Stimulated activated CD8-positive, alpha-beta memory T cell treated with anti-CD3 and anti-CD28 coated beads, Interleukin-7, amount 100 ng/mL, for 4 hours (primary cell): ENCODE measurements at regions not wholly inside any gene's neighbourhood (a gene's known extent, or its start where the extent isn't known, plus 50 kb on each side); places are given as distances from the start of the nearest gene placed in this dataset.

ENCODE experiments used
- DNase-seq, 2 donors: peaks; one replicate each; pipeline ENCODE4 v3.0.0-alpha.2; 2020; ENCODE audit warnings: low read depth in 2 of 2

GRCh38 chr10:124264711-124265390 is 153.9 kb downstream of the OAT start:
- no peak for DNase-seq

DNA sequence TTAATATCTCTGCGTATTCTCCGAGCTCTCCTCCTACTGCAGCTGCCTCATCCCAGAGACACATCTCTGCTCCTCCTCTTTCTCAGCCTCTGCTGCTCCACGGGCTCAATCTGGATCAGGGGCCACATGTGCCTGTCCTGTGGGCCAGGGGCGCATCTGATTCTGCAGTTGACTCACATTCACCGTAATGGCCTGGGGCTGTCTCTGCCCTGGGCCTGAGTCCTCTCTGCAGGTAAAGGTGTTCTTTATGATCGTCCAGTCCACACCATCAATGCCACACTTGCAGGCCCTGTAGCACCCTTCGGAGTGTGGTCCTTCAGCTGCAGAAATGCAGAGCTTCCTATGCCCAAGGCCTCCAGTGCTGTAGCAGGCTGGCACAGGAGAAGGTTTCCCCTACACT is 154.5 kb downstream of the OAT start:
- DNase-seq: no peak

DNA sequence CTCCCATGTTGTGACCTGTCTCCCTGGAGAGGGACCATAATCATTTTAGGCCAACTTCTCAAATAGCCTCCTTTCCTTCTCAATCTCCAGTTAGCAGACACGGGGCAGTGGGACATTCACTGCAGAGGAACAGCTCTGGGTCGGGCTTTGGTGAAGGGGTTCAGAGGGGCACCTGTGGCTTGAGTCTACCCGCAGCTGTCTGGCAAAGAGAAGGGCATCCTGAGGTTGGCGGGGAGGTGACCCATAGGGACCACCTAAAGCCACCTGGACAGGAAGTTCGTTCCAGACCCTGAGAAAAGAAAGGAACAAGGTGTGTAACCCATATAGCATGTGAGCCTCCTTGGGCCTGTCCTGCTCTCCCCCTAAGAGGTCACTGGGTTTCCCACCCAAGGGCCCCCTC is 155.0 kb downstream of the OAT start:
- DNase-seq: no peak

GRCh38 chr10:124262971-124263370 is 155.8 kb downstream of the OAT start:
- DNase-seq: no peak

GRCh38 chr10:124262234-124262865 is 156.4 kb downstream of the OAT start:
- no peak for DNase-seq

GRCh38 chr10:124259139-124259825 is 159.4 kb downstream of the OAT start:
- no peak for DNase-seq

- no peak for DNase-seq
These were observed 160.9 kb downstream of the OAT start for GRCh38 chr10:124257781-124258180.

GRCh38 chr10:124256151-124256550 is 162.6 kb downstream of the OAT start:
- no peak for DNase-seq

- DNase-seq: no peak
These were observed 162.2 kb upstream of the CHST15 start for GRCh38 chr10:124255556-124255955.

- no peak for DNase-seq
These were observed 161.1 kb upstream of the CHST15 start for GRCh38 chr10:124254490-124254889.

GRCh38 chr10:124253006-124253405 is 159.6 kb upstream of the CHST15 start:
- DNase-seq: no peak

DNA sequence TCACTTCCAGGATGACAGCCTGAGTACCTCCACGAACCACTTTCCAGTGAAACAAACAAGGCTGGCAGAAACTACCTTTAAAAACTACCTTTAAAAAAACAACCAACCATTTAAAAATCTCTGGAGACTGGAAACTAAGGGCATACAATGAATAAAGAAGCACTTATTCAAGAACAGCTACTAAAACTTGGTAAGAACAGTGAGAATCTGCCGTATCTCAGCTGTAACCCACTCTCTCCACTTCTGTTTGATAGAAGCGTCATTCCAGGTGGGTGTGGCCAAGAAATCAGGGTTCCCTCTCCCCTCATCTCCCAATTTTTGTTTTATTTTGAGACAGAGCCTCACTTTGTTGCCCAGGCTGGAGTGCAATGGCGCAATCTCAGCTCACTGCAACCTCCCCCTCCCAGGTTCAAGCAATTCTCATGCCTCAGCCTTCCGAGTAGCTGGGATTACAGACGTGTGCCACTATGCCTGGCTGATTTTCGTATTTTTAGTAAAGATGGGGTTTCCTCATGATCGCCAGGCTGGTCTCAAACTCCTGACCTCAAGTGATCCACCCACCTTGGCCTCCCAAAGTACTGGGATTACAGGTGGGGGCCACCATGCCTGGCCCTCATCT is 158.8 kb upstream of the CHST15 start:
- DNase-seq: no peak

GRCh38 chr10:124251317-124252065 is 158.1 kb upstream of the CHST15 start:
- DNase-seq: no peak

DNA sequence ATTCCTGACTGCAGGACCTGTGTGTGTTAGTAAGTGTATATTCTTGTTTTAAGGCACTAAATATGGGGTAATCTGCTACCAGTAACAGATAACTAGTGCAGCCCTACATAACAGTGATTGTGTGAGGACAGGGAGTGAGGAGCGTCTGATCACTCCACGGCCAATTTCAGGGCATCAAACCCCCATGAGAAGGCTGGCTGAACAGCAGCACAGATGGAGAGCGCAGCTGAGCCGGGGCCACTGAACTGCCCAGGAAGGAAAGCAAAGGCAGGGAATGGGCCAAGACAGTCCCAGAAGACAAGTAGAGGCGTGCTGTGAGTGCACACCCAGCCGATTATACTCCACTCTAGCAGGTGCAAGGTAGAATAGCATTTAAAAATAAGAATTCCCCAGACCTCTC is 157.1 kb upstream of the CHST15 start:
- DNase-seq: no peak

DNA sequence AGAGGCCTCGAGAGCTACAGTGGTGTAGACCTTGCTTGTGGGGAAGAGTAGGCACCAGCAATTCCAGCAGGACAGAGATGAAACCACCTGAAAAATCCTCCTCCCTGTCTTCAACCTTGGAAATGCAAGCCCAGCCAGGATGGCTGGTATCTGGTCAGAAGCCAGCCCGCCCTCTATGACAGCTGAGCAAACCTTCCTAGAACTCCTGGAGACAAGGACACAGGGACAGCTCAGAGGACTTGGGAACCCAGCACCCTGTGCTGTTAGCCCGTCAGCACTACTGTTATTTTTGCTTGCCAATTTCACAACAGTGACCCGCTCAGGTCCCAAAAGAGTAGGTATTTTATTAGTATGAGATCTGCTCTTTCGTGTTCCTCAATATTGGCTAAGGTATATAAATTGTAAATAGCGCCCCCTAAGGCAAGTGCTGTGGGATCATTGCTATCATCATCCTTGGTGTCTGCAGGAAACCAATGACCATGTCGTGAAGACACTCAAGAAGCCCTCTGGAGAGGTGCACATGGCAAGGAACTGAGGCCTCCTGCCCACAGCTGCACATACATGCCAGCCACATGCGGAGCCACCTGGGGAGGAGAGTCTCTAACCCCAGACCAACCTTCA is 156.5 kb upstream of the CHST15 start:
- no peak for DNase-seq

DNA sequence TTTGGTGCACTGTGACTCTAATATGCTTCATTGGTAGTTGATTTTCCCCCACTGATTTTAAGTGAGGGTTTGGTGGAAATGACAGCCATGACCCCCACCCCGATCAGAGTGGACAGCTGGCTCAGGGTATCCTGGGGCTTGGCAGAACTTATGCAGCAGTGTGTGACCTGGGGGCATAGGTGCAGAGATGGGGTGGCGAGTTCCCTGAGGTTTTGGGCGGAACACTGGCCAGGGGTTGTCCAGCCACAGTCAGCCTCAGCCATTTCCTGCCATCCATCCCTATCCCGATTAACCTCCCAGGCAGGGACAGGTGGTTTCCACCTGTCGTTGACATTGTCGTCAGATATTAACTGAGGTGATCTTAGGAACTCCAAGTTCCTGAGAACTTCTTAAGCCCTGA is 155.8 kb upstream of the CHST15 start:
- no peak for DNase-seq

DNA sequence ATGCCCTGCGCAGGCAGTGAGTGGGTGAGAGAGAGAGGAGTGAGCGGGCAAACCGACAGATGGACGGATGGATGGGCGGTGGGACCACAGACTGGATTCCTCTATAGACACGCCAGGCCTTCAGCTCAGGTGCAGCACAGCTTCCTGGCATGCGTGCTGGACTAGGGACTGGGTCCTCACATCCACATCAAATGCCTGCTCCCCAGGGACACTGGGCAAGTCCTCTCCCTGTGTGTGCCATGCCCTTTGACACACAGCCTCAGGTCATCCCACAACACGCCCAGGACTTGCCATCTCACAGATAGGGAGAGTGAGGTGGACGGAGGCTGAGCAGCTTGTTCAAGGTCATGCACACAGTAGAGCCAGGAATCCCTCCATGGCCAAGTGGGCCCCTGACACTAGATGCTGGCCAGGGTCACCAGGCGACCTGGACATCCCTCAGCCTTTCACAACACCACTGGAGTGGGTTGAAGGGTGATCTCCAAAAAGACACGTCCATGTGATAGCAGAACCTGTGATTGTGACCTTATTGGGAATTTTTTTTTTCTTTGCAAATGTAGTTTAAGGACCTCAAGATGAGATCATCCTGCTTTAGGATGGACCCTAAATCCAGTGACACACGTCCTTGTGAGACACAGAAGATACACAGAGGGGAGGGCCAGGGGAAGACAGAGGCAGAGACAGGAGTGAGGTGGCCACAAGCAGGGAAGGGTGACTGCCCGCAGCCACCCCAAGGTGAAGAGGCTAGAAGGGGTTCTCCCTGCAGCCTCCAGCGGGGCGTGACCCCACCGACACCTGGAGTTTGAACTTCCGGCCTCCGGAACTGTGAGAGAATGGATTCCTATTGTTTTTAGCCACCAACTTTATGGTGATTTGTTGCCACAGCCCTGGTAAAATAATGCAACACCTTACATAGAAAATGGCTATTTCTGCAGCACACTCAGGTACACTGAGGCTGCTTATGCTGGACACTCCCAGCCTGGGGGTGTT is 155.0 kb upstream of the CHST15 start:
- DNase-seq: no peak

GRCh38 chr10:124245806-124246440 is 152.5 kb upstream of the CHST15 start:
- no peak for DNase-seq

DNA sequence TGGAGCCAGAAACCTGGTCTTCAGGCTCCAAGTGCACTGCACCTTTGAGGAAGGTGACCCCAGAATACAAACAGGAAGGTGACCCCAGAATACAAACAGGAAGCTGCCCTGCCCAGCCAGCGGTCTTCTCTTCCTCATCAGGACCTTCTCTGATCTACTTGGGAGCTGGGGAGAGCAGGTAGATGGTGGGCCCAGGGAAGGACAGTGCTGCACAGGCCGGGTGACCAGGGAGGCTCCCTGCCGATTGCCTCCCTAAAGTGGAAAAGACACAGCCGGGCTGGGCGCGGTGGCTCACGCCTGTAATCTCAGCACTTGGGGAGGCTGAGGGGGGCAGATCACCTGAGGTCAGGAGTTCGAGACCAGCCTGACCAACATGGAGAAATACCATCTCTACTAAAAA is 151.8 kb upstream of the CHST15 start:
- no peak for DNase-seq
